HG03045 (cell line): ENCODE measurements at regions not wholly inside any gene's neighbourhood (a gene's known extent, or its start where the extent isn't known, plus 50 kb on each side); places are given as distances from the start of the nearest gene placed in this dataset.
A peak's percentile ranks its signal among the peaks of the same experiment; 100 is the strongest.

Experiments used
- ATAC-seq: cut with Tn5 transposase; IDR thresholded peaks from one replicate; pipeline ENCODE4 v1.9.1; 2021; ENCODE audit warnings: mild to moderate bottlenecking, moderate library complexity; ENCODE audit not compliant: unreplicated experiment

GRCh38 chr9:87436716-87437115, 61.0 kb upstream of the DAPK1 start:
- no peak for ATAC-seq

GRCh38 chr9:87437966-87438365, 59.7 kb upstream of the DAPK1 start:
- ATAC-seq = no peak

- no peak for ATAC-seq
Observed at GRCh38 chr9:87441251-87441650, 56.4 kb upstream of the DAPK1 start.

GRCh38 chr9:87442451-87442850, 55.2 kb upstream of the DAPK1 start:
- ATAC-seq = no peak

GRCh38 chr9:87443006-87443405, 54.7 kb upstream of the DAPK1 start:
- ATAC-seq = no peak

GRCh38 chr9:87443461-87443860, 54.2 kb upstream of the DAPK1 start:
- no peak for ATAC-seq

- peak; percentile 88 for ATAC-seq
Observed at GRCh38 chr9:87445646-87446045, 52.0 kb upstream of the DAPK1 start.

GRCh38 chr9:87446527-87446926, 51.1 kb upstream of the DAPK1 start:
- ATAC-seq = no peak

- no peak for ATAC-seq
Observed at GRCh38 chr9:87447547-87448432, 49.9 kb upstream of the DAPK1 start.
